Activated CD4-positive, alpha-beta T cell treated with anti-CD3 and anti-CD28 coated beads for 36 hours (primary cell): ENCODE measurements at regions not wholly inside any gene's neighbourhood (a gene's known extent, or its start where the extent isn't known, plus 50 kb on each side); places are given as distances from the start of the nearest gene placed in this dataset.

Experiments used
- ATAC-seq: fragments of 200-7000 bp; cut with Tn5 transposase; one replicate; pipeline ENCODE4 v1.10.0; 2021; ENCODE audit warnings: mild to moderate bottlenecking, moderate library complexity
- CTCF ChIA-PET: fragments of 350-600 bp; sonication (Branson Sonifier 250); formaldehyde crosslinking; loops from one replicate; lab custom pipeline; 2021; ENCODE audit warnings: antibody characterized with exemption; lab: Charles Lee
- POLR2A ChIA-PET: fragments of 350-600 bp; sonication (Branson Sonifier 250); formaldehyde crosslinking; loops from one replicate; lab custom pipeline; 2021; ENCODE audit warnings: antibody characterized with exemption, inconsistent platforms; lab: Charles Lee
- DNase-seq: peaks from one replicate; pipeline ENCODE4 v3.0.0-alpha.2; 2020
- H3K27ac Mint-ChIP-seq: one replicate; pipeline ENCODE4 v1.8.0; 2021; ENCODE audit warnings: mixed read lengths
- H3K27me3 Mint-ChIP-seq: one replicate; pipeline ENCODE4 v1.8.0; 2021; ENCODE audit warnings: mixed read lengths
- H3K36me3 Mint-ChIP-seq: one replicate; pipeline ENCODE4 v1.8.0; 2021; ENCODE audit warnings: low read depth, mixed read lengths
- H3K4me1 Mint-ChIP-seq: one replicate; pipeline ENCODE4 v1.8.0; 2021; ENCODE audit warnings: mixed read lengths
- H3K4me3 Mint-ChIP-seq: one replicate; pipeline ENCODE4 v1.8.0; 2021; ENCODE audit warnings: mild to moderate bottlenecking, moderate library complexity, mixed read lengths
- H3K9me3 Mint-ChIP-seq: one replicate; pipeline ENCODE4 v1.8.0; 2021; ENCODE audit warnings: low read depth, mixed read lengths
- intact Hi-C, 2 experiments: fragments of 100-400 bp; cut with DNase I in 1 of 2; cut with micrococcal nuclease in 1 of 2; formaldehyde crosslinking; loops; one replicate each; pipeline versions ENCODE4 v1.14.2 to v1.15.1; 2022 to 2024; cut with DNase I, micrococcal nuclease

GRCh38 chr6:6847591-6847990 is 259.1 kb downstream of the LY86 start:
- DNase-seq: no peak
- ATAC-seq: no peak
- ChIA-PET CTCF (no interaction called here), POLR2A (no interaction called here)
- Mint-ChIP-seq H3K9me3 (peaks cover 6% of the 10 kb centered on the region), H3K36me3 (no peaks in the 10 kb centered on the region), H3K4me3 (no peak overlapping the region), H3K27me3 (peaks cover 4% of the 10 kb centered on the region), H3K27ac (no peak overlapping the region), H3K4me1 (peaks cover 2% of the 10 kb centered on the region)
- intact Hi-C loops: no loop called here

- Mint-ChIP-seq H3K27ac (no peak overlapping the region), H3K4me1 (peaks cover 20% of the 10 kb centered on the region), H3K9me3 (peaks cover 2% of the 10 kb centered on the region), H3K27me3 (peaks cover 2% of the 10 kb centered on the region), H3K4me3 (no peak overlapping the region), H3K36me3 (no peaks in the 10 kb centered on the region)
- CTCF ChIA-PET: interaction anchor here (1.2 kb wide), 1 partner anchor 42 kb away, joined by 3 read pairs; no protein-coding TSS in a partner anchor
- ATAC-seq (peak; percentile 71), DNase-seq (peak; percentile 9)
- intact Hi-C loops: loop anchor here in 1 of 2 experiments (5.0 kb wide), 1 partner anchor 174 kb away; no protein-coding TSS in a partner anchor
- POLR2A ChIA-PET: no interaction called here
Measured at GRCh38 chr6:6851059-6851948, 256.5 kb upstream of the RREB1 start.

GRCh38 chr6:6851949-6852261 is 255.9 kb upstream of the RREB1 start:
- H3K9me3 Mint-ChIP-seq: no peaks in the 10 kb centered on the region
- H3K36me3 Mint-ChIP-seq: no peaks in the 10 kb centered on the region
- peaks cover 2% of the 10 kb centered on the region for H3K27me3 Mint-ChIP-seq
- CTCF ChIA-PET: interaction anchor here (1.2 kb wide), 1 partner anchor 43 kb away, joined by 3 read pairs; no protein-coding TSS in a partner anchor
- peaks cover 26% of the 10 kb centered on the region for H3K4me1 Mint-ChIP-seq
- H3K4me3 Mint-ChIP-seq: no peak overlapping the region
- no peak overlapping the region for H3K27ac Mint-ChIP-seq
- POLR2A ChIA-PET: no interaction called here
- no peak for ATAC-seq
- DNase-seq: no peak
- intact Hi-C loops: loop anchor here in 1 of 2 experiments (5.0 kb wide), 1 partner anchor 175 kb away; no protein-coding TSS in a partner anchor

- Mint-ChIP-seq H3K27me3 (peaks cover 2% of the 10 kb centered on the region), H3K9me3 (no peaks in the 10 kb centered on the region), H3K4me3 (peak overlapping the region; percentile 56), H3K36me3 (no peaks in the 10 kb centered on the region), H3K4me1 (peaks cover 33% of the 10 kb centered on the region), H3K27ac (peak overlapping the region; percentile 92)
- ATAC-seq: peak; percentile 94
- peak; percentile 84 for DNase-seq
- intact Hi-C loops: loop anchor here (1.0 to 5.0 kb wide), 2 partner anchors 61 to 105 kb away; no protein-coding TSS in a partner anchor
- CTCF ChIA-PET: interaction anchor here (0.5 to 1.2 kb wide), 3 partner anchors 15 to 444 kb away, joined by 3 read pairs; no protein-coding TSS in a partner anchor
- POLR2A ChIA-PET: interaction anchor here (0.5 to 1.1 kb wide), 4 partner anchors 132 to 303 kb away, joined by 3 read pairs; no protein-coding TSS in a partner anchor
Measured at GRCh38 chr6:6856538-6857523, 250.9 kb upstream of the RREB1 start.

- ATAC-seq (no peak), DNase-seq (no peak)
- POLR2A ChIA-PET: no interaction called here
- Mint-ChIP-seq H3K36me3 (no peaks in the 10 kb centered on the region), H3K27me3 (peaks cover 2% of the 10 kb centered on the region), H3K4me1 (peaks cover 33% of the 10 kb centered on the region), H3K27ac (peak overlapping the region; percentile 19), H3K4me3 (no peak overlapping the region), H3K9me3 (no peaks in the 10 kb centered on the region)
- CTCF ChIA-PET: interaction anchor here (0.5 to 1.2 kb wide), 3 partner anchors 14 to 443 kb away, joined by 3 read pairs; no protein-coding TSS in a partner anchor
- intact Hi-C loops: loop anchor here in 1 of 2 experiments (5.0 kb wide), 1 partner anchor 105 kb away; no protein-coding TSS in a partner anchor
Measured at GRCh38 chr6:6857528-6857927, 250.2 kb upstream of the RREB1 start.

GRCh38 chr6:6858533-6858982 is 249.2 kb upstream of the RREB1 start:
- CTCF ChIA-PET: no interaction called here
- Mint-ChIP-seq H3K27ac (no peak overlapping the region), H3K4me1 (peaks cover 33% of the 10 kb centered on the region), H3K36me3 (no peaks in the 10 kb centered on the region), H3K9me3 (no peaks in the 10 kb centered on the region), H3K27me3 (peaks cover 2% of the 10 kb centered on the region), H3K4me3 (no peak overlapping the region)
- ATAC-seq: no peak
- no peak for DNase-seq
- POLR2A ChIA-PET: no interaction called here
- intact Hi-C loops: loop anchor here in 1 of 2 experiments (5.0 kb wide), 1 partner anchor 106 kb away; no protein-coding TSS in a partner anchor

GRCh38 chr6:6859105-6859504 is 248.7 kb upstream of the RREB1 start:
- H3K4me3 Mint-ChIP-seq: no peak overlapping the region
- H3K27me3 Mint-ChIP-seq: peaks cover 2% of the 10 kb centered on the region
- no peak for DNase-seq
- ChIA-PET POLR2A (no interaction called here), CTCF (interaction anchor here (0.6 kb wide), 1 partner anchor 153 kb away, joined by 3 read pairs; no protein-coding TSS in a partner anchor)
- H3K9me3 Mint-ChIP-seq: no peaks in the 10 kb centered on the region
- intact Hi-C loops: loop anchor here in 1 of 2 experiments (5.0 kb wide), 1 partner anchor 107 kb away; no protein-coding TSS in a partner anchor
- no peak overlapping the region for H3K27ac Mint-ChIP-seq
- no peaks in the 10 kb centered on the region for H3K36me3 Mint-ChIP-seq
- no peak for ATAC-seq
- H3K4me1 Mint-ChIP-seq: peaks cover 33% of the 10 kb centered on the region

GRCh38 chr6:6859722-6860121 is 248.0 kb upstream of the RREB1 start:
- ATAC-seq: no peak
- CTCF ChIA-PET: no interaction called here
- POLR2A ChIA-PET: no interaction called here
- Mint-ChIP-seq H3K27me3 (peaks cover 2% of the 10 kb centered on the region), H3K36me3 (no peaks in the 10 kb centered on the region), H3K27ac (no peak overlapping the region), H3K4me3 (no peak overlapping the region), H3K9me3 (no peaks in the 10 kb centered on the region), H3K4me1 (peaks cover 29% of the 10 kb centered on the region)
- intact Hi-C loops: loop anchor here in 1 of 2 experiments (5.0 kb wide), 1 partner anchor 107 kb away; no protein-coding TSS in a partner anchor
- DNase-seq: no peak

- H3K36me3 Mint-ChIP-seq: no peaks in the 10 kb centered on the region
- POLR2A ChIA-PET: no interaction called here
- no peak overlapping the region for H3K27ac Mint-ChIP-seq
- no peaks in the 10 kb centered on the region for H3K9me3 Mint-ChIP-seq
- CTCF ChIA-PET: interaction anchor here (0.6 kb wide), 1 partner anchor 477 kb away, joined by 3 read pairs; no protein-coding TSS in a partner anchor
- H3K27me3 Mint-ChIP-seq: peaks cover 2% of the 10 kb centered on the region
- intact Hi-C loops: no loop called here
- H3K4me1 Mint-ChIP-seq: peaks cover 20% of the 10 kb centered on the region
- DNase-seq (no peak), ATAC-seq (no peak)
- H3K4me3 Mint-ChIP-seq: no peak overlapping the region
Measured at GRCh38 chr6:6860863-6861262, 246.9 kb upstream of the RREB1 start.

GRCh38 chr6:6861351-6861894 is 246.3 kb upstream of the RREB1 start:
- H3K27me3 Mint-ChIP-seq: peaks cover 2% of the 10 kb centered on the region
- DNase-seq (no peak), ATAC-seq (no peak)
- H3K4me1 Mint-ChIP-seq: peaks cover 14% of the 10 kb centered on the region
- H3K27ac Mint-ChIP-seq: no peak overlapping the region
- no peak overlapping the region for H3K4me3 Mint-ChIP-seq
- POLR2A ChIA-PET: no interaction called here
- CTCF ChIA-PET: interaction anchor here (0.8 kb wide), 2 partner anchors 156 to 290 kb away, joined by 3 to 4 read pairs; no protein-coding TSS in a partner anchor
- no peaks in the 10 kb centered on the region for H3K9me3 Mint-ChIP-seq
- H3K36me3 Mint-ChIP-seq: no peaks in the 10 kb centered on the region
- intact Hi-C loops: no loop called here
